GM12874 (cell line): ENCODE measurements at regions not wholly inside any gene's neighbourhood (a gene's known extent, or its start where the extent isn't known, plus 50 kb on each side); places are given as distances from the start of the nearest gene placed in this dataset.

ENCODE experiments used
- TF ChIP-seq, protein P1 (sequence below): IDR thresholded peaks from 2 replicates; pipeline ENCODE4 v1.5.1; 2011; ENCODE audit warnings: low read depth, mild to moderate bottlenecking, control low read depth, low read length, moderate library complexity; ENCODE audit not compliant: insufficient read depth

GRCh38 chr6:144662812-144663365 lies 377.8 kb downstream of the UTRN start:
- TF ChIP-seq, protein P1, sequence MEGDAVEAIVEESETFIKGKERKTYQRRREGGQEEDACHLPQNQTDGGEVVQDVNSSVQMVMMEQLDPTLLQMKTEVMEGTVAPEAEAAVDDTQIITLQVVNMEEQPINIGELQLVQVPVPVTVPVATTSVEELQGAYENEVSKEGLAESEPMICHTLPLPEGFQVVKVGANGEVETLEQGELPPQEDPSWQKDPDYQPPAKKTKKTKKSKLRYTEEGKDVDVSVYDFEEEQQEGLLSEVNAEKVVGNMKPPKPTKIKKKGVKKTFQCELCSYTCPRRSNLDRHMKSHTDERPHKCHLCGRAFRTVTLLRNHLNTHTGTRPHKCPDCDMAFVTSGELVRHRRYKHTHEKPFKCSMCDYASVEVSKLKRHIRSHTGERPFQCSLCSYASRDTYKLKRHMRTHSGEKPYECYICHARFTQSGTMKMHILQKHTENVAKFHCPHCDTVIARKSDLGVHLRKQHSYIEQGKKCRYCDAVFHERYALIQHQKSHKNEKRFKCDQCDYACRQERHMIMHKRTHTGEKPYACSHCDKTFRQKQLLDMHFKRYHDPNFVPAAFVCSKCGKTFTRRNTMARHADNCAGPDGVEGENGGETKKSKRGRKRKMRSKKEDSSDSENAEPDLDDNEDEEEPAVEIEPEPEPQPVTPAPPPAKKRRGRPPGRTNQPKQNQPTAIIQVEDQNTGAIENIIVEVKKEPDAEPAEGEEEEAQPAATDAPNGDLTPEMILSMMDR: no peak

DNA sequence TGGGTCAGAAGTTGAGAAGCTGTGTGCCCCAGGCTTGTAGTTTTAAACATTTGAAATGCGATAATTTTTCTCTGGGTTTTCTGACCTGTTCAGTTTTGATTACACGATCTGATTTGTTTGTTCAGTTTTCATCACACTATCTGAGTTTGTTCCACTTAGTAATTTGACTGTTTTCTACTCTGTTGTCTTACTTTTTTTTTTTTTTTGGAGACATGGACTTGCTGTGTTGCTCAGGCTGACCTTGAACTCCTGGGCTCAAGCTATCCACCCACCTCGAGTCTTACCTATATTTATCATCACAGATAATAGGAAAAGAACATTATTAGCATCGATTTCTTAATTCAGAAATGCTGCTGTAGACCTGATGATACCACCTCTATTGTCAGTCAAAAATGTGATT lies 379.1 kb downstream of the UTRN start:
- TF ChIP-seq, protein P1: no peak

DNA sequence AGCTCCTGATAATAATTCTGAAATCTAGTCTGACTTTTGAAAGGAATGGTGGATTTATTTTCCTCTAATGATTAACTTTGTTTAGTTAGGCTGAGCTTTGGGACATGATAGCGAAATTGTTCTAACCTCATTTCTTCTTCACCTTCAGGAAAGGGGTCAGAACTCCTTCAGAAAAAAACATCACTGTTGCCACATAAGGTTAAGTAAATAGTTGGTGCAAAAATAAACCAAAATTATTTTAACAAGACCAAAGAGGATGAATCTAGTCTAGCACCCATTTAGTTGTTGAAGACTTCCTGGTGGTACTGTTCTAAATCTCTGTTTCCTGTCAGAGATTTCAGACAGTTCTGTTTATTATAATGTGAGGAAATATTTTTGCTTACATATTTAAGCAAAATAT lies 379.8 kb downstream of the UTRN start:
- TF ChIP-seq, protein P1: no peak

- TF ChIP-seq, protein P1: no peak
These were observed 380.9 kb downstream of the UTRN start for GRCh38 chr6:144665932-144666450.

GRCh38 chr6:144666781-144667180 lies 381.6 kb downstream of the UTRN start:
- TF ChIP-seq, protein P1: no peak

DNA sequence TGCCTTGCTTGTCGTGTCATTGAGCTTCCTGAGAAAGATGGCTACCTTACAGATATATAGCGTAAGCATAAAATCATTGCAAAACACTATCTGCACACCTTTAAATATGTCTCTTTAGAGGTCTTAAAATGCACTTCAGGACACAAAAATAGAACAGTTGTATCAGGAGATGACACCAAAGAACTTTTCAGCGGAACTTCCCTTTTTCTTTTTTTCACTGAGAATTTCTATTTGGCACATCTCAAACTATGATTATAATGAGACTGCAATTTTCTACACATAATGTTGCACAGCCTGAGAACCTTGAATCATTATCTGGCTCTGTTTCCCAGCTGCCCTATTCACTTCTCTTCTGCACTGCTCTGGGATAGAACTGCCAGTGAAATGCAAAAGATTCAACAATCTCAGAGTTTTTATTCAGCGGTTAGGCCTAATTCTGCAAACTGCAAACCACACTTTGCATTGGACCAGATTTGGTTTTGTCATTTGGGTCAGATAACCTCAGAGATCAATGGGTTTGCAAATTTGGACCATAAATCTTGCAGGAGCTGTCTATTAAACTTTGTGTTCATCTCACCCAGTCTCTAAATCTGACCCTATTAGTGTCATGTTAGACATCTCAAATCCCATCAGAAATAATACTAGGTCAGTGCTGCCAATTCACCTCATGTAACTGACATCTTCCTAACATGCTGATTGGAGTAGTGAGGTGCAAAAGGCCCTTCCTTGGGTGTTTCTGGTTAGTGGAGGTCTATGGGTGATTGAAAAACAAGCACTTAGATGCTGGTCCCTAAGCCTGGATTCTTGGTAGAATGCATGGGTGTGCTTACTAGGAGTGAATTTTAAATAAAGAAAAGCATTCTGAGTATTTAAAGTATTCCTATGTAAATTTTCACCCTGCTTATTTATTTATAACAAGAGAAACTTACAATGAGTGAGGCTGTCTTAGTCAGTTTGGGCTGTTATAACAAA lies 382.7 kb downstream of the UTRN start:
- TF ChIP-seq, protein P1: no peak

DNA sequence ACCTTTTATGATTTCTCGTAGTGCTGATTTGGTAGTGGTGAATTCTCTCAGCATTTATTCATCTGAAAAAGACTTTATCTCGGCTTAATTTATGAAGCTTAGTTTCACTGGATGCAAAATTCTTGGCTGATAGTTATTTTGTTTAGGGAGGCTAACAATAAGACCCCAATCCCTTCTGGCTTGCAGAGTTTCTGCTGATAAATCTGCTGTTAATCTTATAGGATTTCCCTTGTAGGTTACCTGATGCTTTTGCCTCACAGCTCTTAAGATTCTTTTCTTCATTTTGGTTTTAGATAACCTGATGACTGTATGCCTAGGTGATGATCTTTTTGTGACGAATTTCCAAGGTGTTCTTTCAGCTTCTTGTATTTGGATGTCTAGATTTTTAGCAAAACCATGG lies 388.7 kb downstream of the UTRN start:
- TF ChIP-seq, protein P1: no peak
